ENCODE measurements at regions not wholly inside any gene's neighbourhood (a gene's known extent, or its start where the extent isn't known, plus 50 kb on each side); places are given as distances from the start of the nearest gene placed in this dataset.
"Not testable (repeated sequence)": the region's sequence is repeated elsewhere in the genome, so short reads cannot be mapped to it uniquely, and the experiment has no call there.

DNA sequence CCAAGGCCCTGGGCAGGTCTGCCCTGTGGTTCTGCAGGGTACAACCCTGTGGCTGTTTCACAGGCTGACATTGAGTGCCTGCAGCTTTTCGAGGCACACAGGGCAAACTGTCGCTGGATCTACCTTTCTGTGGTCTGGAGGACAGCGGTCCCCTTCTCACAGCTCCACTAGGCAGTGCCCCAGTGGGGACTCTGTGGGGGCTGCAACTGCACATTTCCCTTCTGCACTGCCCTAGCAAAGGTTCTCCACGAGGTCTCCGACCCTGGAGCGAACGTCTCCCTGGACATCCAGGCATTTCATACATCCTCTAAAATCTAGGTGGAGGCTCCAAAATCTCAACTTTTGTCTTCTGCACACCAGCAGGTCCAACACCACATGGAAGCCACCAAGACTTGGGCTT, 1645.2 kb upstream of the CDH6 start:
- no peak for DNase-seq

DNA sequence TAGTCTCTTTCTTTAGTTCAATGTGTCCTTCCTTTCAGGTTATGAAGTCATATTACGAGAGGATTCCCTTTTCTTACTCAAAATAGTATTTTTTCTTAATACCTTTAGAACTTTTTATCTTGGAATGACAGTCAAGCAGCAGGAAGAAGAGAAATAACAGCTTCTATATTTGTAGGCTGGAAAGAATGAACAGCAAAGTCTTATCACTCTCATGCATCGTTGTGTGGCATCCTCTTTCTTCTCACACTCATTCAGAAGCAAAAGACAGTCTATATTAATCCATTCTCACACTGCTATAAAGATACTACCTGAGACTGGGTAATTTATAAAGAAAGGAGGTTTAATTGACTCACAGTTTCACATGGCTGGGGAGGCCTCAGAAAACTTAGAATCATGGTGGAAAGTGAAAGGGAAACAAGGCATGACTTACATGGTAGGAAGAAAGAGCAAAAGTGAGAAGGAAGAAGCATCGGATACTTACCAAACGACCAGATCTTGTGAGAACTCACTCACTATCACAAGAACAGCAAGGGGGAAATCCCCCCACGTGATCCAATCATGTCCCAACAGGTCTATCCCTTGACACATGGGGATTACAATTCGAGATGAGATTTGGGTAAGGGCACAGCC, 1646.1 kb upstream of the CDH6 start:
- no peak for DNase-seq

DNA sequence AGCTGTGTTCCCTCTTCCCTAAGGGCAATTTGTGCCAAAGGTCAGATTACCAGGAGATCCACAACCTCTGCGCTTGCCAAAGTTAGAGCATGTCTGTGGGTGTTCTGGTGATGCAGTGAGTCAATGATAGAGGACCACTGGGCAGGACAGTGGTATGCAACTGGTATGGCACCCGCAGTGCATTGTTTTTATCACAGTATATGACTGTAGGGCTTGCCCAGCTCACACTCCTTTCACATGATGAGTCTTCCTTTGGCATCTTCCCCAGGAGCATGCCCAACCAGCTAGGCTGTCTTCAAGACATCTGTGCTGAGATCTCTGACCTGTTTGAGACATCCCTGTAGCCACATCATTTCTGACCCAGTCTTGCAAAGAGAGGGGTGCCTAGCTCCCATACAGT, 1650.0 kb upstream of the CDH6 start:
- no peak for DNase-seq

DNA sequence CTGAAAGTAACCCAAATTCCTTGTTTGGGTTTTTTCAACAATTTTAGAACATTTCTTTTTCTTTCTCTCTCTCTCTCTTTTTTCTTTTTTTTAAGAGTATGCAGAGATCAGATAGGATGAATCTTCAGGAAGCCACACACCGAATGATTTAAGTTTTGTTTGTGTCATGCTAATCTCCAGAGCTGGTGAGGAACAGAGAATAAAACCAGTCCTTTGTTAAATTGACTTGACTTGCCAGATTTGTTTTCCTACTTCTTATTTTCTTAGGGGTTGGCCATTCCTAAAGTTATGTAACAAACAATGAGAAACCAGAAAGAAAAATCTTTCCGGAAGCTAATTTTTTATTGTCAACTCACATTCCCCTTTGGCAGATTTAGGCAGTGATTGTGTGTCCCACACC, 1669.3 kb upstream of the CDH6 start:
- DNase-seq, result no peak

DNA sequence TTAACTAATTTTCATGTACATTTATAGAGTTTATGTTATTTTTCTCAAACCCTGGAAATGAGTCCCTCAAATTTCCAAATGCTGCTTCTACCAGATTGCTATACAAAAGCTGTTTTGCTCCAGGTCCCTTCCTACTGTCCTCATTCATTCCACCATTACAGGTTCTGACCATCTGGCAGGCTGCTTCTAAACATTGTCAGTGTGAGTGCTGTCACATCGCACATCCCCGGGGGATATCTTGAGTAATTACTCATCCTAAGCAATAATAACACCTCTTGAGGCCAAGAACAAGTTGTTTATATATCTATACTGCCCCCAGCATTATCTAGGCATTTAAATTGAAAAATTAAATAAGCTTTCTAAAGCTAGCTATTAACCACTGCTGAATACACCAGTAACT, 1675.3 kb upstream of the CDH6 start:
- DNase-seq, result no peak

DNA sequence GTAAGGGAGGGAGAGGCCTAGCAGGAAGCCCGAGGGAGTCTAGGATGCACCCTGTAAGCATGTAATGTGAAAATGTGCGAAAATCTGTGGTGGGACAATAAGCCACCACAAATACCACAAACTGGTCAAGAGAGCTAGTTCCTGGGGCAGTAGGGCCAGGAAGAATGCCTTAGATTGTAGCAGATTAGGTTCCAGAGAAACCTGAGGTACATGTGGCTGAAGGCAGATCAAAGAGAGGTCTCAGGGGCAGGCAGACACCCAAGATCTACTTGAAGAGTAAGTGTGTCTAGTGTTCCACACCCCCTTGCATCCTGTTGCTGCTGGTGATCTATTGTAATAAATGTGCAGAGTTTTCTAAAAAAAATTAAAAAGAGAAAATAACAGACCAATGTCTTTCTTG, 1677.3 kb upstream of the CDH6 start:
- no peak for DNase-seq

DNA sequence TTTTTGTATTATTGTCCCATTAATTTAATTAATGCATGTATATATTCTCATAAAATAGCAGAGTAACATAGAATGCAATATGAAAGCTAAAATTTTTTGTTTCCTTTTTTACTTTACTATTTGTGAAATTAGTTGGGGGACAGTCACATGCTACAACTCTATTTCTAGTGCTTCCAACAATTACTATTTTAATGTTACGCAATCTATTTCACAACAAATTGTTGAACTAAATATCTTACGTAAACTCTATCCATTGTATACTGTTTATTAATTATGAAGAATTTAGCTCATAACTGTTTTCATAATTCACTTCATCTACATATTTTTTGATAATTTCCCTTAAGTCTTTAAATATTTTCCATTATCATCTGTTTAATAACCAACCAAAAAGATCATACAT, 1685.4 kb upstream of the CDH6 start:
- no peak for DNase-seq

DNA sequence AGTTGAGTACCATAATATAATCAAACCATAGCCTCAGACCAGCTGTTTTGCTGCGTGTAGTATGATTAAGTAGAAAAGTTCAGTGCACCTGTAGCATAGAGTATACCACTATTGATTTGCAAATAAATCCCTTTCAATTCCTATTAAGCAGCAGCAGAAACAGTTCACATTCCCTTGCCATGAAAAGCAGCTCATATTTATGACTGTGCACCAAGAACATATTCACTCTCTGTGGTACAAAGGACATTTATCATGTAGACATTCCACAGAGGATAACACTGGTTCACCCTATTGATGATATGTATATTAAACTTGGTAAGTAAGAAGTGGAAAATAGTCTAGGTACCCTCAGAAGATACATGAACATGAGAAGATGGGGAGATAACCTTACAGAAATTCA, 1689.1 kb upstream of the CDH6 start:
- DNase-seq, result no peak

DNA sequence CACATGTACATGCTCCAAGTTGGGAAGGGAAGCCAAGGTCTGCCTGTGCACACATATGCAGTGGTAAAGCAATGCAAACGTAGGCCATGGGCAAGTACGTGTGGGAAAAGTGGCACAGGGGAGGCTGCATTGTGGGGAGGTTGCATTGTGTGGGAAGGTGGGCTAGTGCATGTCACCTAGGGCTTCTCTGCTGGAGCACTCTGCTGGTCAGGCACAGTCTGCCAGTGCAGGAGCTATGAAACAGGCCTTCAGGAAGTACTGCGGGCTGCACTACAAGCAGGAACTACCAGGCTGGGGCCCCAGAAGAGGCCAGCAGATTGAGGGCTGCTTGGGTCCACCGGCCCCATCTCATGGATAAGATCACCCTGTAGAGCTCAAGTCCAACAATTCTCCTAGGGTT, 1694.6 kb upstream of the CDH6 start:
- no peak for DNase-seq

DNA sequence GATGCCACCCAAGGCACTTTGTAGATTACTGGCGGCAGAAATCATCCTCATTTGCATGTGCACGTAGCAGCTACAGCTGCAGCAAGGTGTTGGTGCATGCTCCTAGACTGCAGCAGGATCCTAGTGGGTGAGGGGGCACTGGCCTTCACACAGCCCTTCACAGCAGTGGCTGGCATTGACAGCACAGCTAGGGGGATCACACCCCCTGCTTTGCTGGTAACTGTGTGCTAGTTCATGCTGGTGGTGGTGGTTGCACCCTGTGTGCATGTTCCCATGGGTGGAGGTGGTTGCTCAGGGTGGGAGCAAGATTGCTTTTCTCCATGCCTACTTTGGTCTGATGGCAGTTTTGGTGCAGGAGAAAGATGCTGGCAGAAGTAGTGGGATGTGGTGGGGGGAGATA, 1695.1 kb upstream of the CDH6 start:
- DNase-seq, result no peak

DNA sequence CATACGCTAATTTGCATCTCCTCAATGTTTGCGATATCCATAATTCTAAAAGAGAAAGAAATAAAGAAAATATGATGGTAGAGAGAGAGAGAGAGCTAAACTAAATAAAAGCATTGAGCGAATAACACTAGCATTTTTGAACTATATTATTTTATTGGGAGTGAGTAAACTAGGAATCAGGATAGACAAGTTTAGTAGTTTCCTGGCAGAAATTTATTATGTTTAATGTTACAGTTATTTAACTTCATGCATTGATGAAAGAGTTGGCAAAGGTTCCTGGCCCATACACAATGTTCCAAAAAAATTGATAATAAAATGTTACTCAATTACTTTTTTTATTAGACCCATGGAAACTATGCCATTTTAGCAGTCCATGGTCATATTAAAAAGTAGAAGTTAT, 1708.2 kb upstream of the CDH6 start:
- DNase-seq, result no peak

DNA sequence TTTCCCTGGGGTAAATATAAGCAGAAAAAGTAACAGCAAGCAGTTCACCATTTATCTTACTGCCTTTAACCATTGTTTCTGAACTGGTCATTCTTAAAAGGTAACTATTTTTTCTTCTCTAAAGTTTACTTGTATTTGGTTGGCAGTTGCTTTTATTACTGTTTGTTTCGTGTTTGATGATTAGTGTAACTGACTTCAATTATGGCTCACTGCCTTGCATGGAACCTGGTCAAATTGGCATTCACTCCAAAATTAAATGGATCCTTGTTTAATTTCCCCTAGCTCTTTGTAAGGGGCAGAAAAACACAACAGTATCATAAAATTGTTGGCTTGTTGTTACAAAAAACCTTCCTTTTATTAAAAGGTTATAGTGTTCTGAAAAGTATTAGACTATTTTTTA, 1723.9 kb upstream of the CDH6 start:
- DNase-seq, result no peak

DNA sequence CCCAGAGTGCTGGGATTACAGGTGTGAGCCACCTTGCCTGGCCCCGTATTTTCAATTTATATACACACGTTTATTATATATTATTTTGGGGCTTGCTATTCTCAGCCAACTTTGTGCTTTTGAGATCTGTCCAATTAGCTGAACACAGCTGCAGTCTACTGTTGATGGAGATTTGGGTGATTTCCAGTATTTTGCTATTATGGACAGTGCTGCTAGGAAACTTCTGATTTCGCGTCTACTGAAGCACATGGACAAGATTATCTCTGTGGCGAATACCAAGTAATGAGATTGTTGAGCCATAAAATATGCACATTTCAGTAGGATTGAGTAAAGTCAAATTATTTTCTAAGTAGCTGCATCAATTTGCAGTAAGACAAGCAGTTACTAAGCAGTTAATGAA, 1731.2 kb upstream of the CDH6 start:
- no peak for DNase-seq

DNA sequence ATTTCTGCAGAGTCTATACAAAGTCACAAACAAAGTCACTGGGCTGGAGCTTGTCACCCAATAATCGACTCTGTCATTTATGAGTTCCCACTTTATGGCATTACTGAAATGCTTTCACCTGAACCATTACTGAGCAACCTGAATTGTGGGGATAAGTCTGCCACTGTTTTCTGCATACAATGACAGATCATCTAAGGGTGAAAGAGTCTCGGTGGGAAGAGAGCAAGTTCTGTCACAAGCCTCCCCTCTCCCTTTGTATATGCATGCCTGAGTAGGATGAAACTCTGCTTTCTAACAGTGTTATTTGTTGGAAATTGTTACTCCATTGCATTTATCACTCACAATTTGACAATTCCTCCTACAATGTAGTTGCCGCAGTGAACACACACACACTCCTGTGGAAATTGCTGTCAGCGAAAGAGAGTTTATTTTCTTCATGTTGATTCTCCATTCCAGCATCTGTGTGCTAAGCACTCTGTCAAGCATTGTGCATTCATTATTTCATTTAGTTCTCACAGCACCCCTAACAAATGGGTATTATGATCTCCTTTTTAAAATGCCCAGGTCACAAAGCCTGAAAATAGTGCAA, 1732.4 kb upstream of the CDH6 start:
- DNase-seq, result no peak

DNA sequence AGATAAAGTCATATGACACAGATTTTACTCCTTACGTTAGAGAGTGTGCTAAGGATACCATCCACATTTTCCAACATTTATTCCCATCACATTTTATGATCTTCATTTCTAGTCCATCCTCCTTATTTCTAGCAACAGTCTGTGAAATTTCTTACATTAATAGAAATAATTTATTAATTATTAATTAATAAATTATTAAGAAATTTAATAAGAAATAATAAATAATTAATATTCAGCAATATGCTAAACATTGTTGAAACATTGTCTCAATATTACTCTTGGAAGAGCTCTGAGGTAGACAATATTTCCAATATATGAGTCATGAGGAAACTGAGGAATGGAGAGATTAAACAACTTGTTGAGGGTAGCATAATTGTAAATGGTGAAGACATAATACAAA, 1742.5 kb upstream of the CDH6 start:
- DNase-seq, result not testable (repeated sequence)

DNA sequence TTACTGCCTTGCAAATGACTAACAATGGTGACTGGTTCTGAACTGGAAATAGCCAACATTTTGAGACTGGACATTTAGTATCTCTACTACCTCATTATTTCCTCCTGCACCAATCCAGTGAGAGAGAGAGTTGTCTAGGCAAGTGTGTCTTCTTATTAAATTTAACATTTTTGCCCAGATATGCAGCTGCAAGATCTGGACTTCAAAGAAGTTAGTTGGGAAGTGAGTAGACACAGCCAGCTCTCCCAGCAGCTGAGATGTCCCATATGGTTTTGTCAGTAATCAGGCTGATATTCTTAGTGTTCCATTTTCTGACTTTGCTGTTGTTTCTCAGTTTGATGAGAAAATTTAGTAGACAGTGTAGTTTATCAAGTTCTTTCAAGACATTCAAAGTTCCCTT, 1778.8 kb upstream of the CDH6 start:
- no peak for DNase-seq

DNA sequence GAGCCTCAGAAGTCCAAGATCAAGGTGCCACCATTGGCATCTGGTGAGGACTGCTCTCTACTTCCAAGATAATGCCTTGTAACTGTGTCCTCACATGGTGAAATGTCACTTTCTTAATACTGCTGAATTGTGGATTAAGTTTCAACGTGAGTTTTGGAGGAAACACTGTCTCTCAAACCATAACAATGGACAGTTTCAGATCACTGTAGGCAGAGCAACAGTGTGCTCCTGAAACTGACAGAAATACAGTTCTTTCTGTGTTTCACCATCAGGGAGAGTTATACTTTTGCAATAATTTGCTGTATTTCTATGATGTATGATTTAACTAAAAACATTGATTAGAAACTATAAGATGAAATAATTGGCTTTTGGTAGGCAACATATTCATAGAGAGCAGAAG, 1780.5 kb upstream of the CDH6 start:
- DNase-seq, result no peak

DNA sequence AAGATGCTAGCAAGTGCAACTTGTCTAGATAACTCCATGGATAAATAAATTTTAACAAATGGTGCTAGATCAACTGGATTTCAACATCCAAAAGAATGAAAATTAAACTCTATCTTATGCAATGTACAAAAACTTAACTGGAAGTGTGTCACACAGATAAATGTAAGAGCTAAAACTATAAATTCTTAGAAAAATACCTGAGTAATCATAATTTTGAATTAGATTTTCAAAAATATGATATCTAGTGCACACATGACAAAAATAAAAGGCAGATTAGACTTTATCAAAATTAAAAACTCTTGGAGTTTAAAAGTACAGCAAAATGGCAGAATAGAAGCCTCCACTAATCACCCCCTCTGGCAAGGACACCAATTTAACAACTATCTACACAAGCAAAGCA, 1791.2 kb upstream of the CDH6 start:
- DNase-seq, result no peak

DNA sequence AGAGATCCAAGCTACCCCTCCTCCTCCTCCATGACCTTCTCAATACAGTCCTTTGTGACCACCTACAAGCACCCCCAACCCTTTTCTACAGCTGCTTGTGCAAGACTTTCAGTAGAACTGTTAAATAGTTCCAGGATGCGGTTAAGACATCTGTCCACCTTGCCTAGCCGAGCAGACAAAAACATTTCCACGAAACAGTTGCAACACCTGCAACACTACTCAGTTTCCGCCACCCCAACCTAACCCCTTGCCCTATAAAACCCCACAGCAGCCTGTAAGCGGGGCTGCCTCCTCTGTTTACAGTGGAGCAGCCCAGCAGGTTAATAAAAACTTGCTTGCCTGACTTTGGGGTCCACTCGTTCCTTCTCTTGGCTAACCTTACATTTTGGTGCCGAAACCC, 1803.5 kb upstream of the CDH6 start:
- no peak for DNase-seq

DNA sequence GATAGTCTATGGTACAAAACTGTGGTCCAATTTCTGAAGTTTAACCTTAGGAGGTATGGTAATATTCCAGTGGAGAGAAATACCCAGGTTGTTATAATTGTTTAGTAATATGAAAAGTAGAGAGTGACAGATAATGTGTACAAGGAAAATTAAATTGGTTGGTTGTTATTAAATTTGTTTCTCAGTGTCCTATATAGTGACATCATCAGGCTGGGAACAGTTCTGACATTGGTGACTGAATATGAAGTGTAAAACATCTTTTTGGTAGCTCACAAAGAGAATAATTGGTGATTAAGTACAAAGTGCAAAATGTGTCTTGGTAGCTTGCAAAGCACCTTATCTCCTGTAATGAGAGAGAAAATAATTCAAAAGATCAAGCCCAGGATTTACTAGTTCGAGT, 1806.1 kb upstream of the CDH6 start:
- no peak for DNase-seq

DNA sequence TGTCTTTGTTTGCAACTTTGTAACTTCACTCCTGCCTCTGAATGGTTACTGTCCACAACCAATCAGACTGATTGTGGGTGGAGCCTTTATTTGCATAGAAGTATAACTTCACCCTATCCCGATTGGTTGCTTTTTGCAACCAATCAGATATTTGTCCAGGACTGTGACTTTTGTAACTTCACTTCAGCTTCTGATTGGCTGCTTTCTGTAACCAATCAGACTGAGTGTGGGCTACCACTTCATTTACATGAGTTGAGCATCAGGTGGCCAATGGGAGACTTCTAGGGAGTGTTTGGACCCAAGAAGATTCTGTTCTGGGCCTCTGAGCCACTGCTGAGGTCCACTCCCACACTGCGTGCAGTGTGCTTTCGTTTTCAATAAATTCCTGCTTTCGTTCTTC, 1810.7 kb upstream of the CDH6 start:
- DNase-seq, result no peak

DNA sequence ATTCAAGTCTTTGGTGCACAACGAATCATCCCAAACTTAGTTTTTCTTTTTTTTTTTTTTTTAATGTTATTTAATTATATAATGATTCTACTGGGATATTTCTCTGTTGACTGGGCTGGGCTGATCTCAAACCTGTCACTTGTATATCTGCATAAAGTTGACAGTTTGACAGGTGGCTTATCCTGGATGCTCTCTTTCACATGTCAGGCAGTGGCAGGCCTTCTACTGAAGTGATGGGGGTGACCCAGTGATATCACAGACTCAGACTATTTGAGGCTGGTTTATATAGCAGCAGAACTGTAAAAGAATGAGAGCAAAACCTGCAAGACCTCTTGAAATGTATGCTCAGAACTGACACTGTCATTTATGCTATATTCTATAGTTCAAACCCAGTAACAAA, 1813.5 kb upstream of the CDH6 start:
- no peak for DNase-seq

DNA sequence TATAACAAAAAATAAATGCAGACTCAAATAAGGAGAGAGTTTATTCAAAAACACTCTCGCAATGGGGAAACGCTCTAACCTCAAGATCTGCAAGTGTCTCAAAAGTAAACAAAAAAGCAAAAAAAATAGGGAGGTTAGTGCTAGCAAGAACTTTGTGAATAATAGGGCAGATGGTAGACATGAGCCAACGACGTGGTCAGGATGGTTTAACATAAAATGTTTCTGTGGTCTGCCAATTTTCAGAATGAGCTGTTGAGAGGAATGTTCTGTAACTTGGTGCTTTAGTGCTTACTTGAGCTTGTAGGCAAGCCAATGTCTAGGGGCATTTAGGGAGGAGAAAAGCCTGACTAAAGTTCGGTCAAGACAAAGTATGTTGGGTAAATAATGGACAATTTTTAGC, 1813.9 kb upstream of the CDH6 start:
- no peak for DNase-seq

DNA sequence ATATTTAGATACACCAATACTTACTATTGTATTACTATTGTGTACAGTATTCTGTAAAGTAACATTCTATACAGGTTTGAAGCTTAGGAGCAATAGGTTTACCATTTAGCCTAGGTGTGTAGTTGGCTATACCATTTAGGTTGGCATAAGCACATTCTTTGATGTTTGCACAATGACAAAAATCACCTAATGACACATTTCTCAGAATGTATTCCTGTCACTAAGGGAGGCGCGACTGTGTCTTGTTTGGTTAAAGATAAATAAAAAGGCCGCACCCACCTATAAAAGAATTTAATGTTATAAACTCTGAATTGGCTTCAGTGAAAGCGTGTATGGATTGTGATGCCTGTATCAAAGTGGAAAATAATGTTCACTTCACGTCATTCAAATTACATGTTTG, 1815.4 kb upstream of the CDH6 start:
- no peak for DNase-seq

DNA sequence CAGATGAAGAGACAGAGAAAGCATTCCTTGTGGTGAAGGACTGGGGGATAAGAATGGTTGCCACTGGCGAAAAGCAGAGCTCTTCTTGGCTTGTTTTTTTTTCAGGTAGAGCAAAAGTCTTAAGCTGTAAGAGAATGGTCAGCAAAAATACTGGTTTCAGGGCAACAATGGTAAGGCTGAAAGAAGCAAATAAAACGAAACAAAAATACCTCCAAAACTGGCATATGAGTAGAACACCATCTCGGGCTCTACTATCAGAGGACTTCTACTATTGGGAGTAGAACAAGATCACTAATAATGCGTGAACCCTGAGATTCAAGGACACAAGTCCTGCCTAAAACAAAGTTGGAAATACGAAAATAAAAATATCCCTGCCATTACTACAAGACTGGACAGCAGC, 1823.2 kb upstream of the CDH6 start:
- DNase-seq, result no peak
